ENCODE measurements at regions not wholly inside any gene's neighbourhood (a gene's known extent, or its start where the extent isn't known, plus 50 kb on each side); places are given as distances from the start of the nearest gene placed in this dataset.

DNA sequence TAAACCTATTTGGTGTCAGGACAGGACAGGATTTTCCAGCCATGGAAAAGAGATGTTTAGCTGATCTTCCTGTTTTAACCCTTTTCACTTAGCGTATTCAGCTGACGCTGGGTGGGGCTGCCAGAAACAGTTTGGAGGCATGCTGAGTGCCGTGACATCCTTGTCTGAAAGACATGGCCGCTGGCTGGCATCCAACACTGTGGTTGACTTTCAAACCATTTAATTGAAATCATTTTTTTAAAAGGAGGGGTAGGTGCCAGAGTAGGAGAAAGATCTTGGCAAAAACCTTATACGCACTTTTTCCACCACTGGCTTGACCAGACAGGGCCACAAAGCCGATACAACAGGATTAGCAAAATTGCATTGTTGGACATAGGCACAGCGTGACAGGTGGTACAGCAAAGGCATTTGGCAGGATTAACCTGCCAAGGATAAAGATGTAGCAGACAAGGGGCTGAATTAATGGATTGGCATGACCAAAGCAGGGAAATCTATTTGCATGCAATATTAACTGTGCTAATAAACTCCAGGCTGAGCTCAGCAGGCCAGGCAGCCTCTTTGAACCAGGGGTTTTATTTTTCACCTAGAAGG lies 131.8 kb upstream of the TOPAZ1 start:
- Histone ChIP-seq H3K4me2 (ENCODE audit: insufficient read depth, low read length) (no peak overlapping the region), H3K27ac (ENCODE audit: low read depth, low read length) (no peak overlapping the region), H4K20me1 (ENCODE audit: insufficient read depth, low read length) (no peaks in the 10 kb centered on the region), H3K9me3 (ENCODE audit: low read depth, low read length) (no peaks in the 10 kb centered on the region), H3K4me1 (ENCODE audit: insufficient read depth, low read length) (no peaks in the 10 kb centered on the region), H2AFZ (ENCODE audit: low read length) (no peak overlapping the region), H3K4me3 (ENCODE audit: insufficient read depth, low read length) (no peak overlapping the region), H3K79me2 (ENCODE audit: insufficient read depth, low read length) (no peaks in the 10 kb centered on the region), H3K36me3 (ENCODE audit: insufficient read depth, low read length) (no peaks in the 10 kb centered on the region), H3K27me3 (ENCODE audit: insufficient read depth, low read length) (no peaks in the 10 kb centered on the region)
- DNase-seq (ENCODE audit: insufficient read length, low spot score, missing footprints) = no peak
- TF ChIP-seq, protein P1, sequence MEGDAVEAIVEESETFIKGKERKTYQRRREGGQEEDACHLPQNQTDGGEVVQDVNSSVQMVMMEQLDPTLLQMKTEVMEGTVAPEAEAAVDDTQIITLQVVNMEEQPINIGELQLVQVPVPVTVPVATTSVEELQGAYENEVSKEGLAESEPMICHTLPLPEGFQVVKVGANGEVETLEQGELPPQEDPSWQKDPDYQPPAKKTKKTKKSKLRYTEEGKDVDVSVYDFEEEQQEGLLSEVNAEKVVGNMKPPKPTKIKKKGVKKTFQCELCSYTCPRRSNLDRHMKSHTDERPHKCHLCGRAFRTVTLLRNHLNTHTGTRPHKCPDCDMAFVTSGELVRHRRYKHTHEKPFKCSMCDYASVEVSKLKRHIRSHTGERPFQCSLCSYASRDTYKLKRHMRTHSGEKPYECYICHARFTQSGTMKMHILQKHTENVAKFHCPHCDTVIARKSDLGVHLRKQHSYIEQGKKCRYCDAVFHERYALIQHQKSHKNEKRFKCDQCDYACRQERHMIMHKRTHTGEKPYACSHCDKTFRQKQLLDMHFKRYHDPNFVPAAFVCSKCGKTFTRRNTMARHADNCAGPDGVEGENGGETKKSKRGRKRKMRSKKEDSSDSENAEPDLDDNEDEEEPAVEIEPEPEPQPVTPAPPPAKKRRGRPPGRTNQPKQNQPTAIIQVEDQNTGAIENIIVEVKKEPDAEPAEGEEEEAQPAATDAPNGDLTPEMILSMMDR (IDR thresholded peaks at IDR 0.05; ENCODE audit: extremely low read depth, low read depth, low read length) = no peak

DNA sequence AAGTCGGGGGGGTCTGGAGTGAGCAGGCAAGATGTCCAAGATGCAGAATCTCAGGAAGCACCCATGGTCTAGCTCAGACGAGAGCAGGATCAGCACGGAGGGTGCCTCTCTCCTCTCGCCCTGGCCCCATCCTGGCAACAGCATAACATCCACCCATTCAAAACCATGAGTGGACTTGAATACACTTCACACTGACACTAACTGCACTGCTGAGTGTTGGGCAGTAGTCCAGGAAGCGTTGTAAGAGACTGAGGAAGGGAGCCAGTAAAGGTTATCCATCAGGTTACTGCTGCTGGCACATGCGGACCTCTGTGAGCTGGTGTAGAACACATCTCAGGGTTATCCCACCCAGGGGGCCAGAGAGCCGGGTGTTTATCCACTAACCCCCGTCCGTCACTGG lies 131.0 kb upstream of the TOPAZ1 start:
- Histone ChIP-seq H3K4me1 (ENCODE audit: insufficient read depth, low read length) (no peaks in the 10 kb centered on the region), H3K36me3 (ENCODE audit: insufficient read depth, low read length) (no peaks in the 10 kb centered on the region), H3K9me3 (ENCODE audit: low read depth, low read length) (no peaks in the 10 kb centered on the region), H2AFZ (ENCODE audit: low read length) (no peak overlapping the region), H3K79me2 (ENCODE audit: insufficient read depth, low read length) (no peaks in the 10 kb centered on the region), H3K27me3 (ENCODE audit: insufficient read depth, low read length) (no peaks in the 10 kb centered on the region), H3K4me3 (ENCODE audit: insufficient read depth, low read length) (no peak overlapping the region), H3K27ac (ENCODE audit: low read depth, low read length) (no peak overlapping the region), H3K4me2 (ENCODE audit: insufficient read depth, low read length) (no peak overlapping the region), H4K20me1 (ENCODE audit: insufficient read depth, low read length) (no peaks in the 10 kb centered on the region)
- no peak for DNase-seq (ENCODE audit: insufficient read length, low spot score, missing footprints)
- TF ChIP-seq, protein P1 (IDR thresholded peaks at IDR 0.05; ENCODE audit: extremely low read depth, low read depth, low read length) = no peak

DNA sequence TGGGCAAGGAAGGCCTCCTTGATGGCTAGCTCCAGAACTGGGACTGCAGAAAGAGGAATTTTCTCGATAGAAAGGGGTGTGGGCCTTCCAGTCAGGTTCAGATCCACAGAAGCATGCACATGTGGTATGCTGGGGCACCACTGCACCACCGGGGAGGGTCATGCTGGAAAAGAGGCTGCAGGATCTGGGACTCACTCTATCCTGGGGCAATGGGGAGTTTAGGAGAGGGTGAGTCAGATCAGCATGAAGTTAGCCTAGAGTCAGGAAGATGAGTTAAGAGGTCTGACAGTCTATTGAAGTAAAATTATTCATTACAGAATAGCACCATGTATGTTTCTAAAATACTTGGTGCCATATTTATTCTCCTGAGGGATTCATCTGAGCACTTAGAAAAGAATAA lies 130.2 kb upstream of the TOPAZ1 start:
- no peaks in the 10 kb centered on the region for H3K79me2 ChIP-seq (ENCODE audit: insufficient read depth, low read length)
- H2AFZ ChIP-seq (ENCODE audit: low read length) = no peak overlapping the region
- no peaks in the 10 kb centered on the region for H3K36me3 ChIP-seq (ENCODE audit: insufficient read depth, low read length)
- no peaks in the 10 kb centered on the region for H3K9me3 ChIP-seq (ENCODE audit: low read depth, low read length)
- H3K4me1 ChIP-seq (ENCODE audit: insufficient read depth, low read length) = no peaks in the 10 kb centered on the region
- TF ChIP-seq, protein P1 (IDR thresholded peaks at IDR 0.05; ENCODE audit: extremely low read depth, low read depth, low read length) = no peak
- DNase-seq (ENCODE audit: insufficient read length, low spot score, missing footprints) = no peak
- no peak overlapping the region for H3K4me3 ChIP-seq (ENCODE audit: insufficient read depth, low read length)
- no peak overlapping the region for H3K27ac ChIP-seq (ENCODE audit: low read depth, low read length)
- no peaks in the 10 kb centered on the region for H3K27me3 ChIP-seq (ENCODE audit: insufficient read depth, low read length)
- H3K4me2 ChIP-seq (ENCODE audit: insufficient read depth, low read length) = no peak overlapping the region
- no peaks in the 10 kb centered on the region for H4K20me1 ChIP-seq (ENCODE audit: insufficient read depth, low read length)

DNA sequence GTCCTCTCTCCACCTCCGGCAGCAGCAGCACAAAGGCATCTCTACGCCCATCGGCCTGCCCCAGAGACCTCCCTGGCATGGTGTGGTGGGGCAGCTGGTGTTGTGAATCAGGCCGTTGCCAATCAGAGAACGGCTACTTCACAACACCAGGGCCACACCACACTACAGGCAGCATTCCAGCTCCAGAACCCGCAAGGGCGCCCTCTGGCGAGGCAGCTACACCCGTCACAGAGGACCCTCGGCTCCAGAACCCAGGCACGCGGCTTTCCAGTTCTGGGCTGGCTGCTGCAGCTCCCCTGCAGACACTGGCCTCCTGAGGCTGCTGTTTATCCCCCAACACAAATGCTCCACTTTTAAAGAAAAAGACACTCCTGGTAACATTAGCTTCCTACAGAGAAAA lies 127.5 kb upstream of the TOPAZ1 start:
- peak; percentile 81 for DNase-seq (ENCODE audit: insufficient read length, low spot score, missing footprints)
- H2AFZ ChIP-seq (ENCODE audit: low read length) = no peak overlapping the region

More for the DNA sequence above, 127.5 kb upstream of the TOPAZ1 start:
- Histone ChIP-seq H3K4me2 (ENCODE audit: insufficient read depth, low read length) (no peak overlapping the region), H3K9me3 (ENCODE audit: low read depth, low read length) (no peaks in the 10 kb centered on the region), H3K4me1 (ENCODE audit: insufficient read depth, low read length) (no peaks in the 10 kb centered on the region), H4K20me1 (ENCODE audit: insufficient read depth, low read length) (no peaks in the 10 kb centered on the region), H3K4me3 (ENCODE audit: insufficient read depth, low read length) (no peak overlapping the region), H3K27ac (ENCODE audit: low read depth, low read length) (no peak overlapping the region), H3K27me3 (ENCODE audit: insufficient read depth, low read length) (no peaks in the 10 kb centered on the region), H3K79me2 (ENCODE audit: insufficient read depth, low read length) (no peaks in the 10 kb centered on the region), H3K36me3 (ENCODE audit: insufficient read depth, low read length) (no peaks in the 10 kb centered on the region)
- TF ChIP-seq, protein P1 (IDR thresholded peaks at IDR 0.05; ENCODE audit: extremely low read depth, low read depth, low read length) = peak; percentile 46

Measured in osteoblast (primary cell).